ENCODE measurements at regions not wholly inside any gene's neighbourhood (a gene's known extent, or its start where the extent isn't known, plus 50 kb on each side); places are given as distances from the start of the nearest gene placed in this dataset.

GRCh38 chr3:109442531-109442930, 105.2 kb upstream of the DPPA4 start:
- no peak for TF ChIP-seq EZH2 (IDR thresholded peaks at IDR 0.05; ENCODE audit: borderline replicate concordance, insufficient read depth, low read length, poor library complexity, severe bottlenecking)
- TF ChIP-seq CTCF (IDR thresholded peaks at IDR 0.05; ENCODE audit: poor library complexity, severe bottlenecking), result no peak
- no peak for TF ChIP-seq POLR2AphosphoS5 (IDR thresholded peaks at IDR 0.05)
- TF ChIP-seq EP300 (conservative IDR thresholded peaks at IDR 0.05; ENCODE audit: poor library complexity, severe bottlenecking), result no peak

Measured in neural cell (in vitro differentiated cells).